ENCODE measurements at regions not wholly inside any gene's neighbourhood (a gene's known extent, or its start where the extent isn't known, plus 50 kb on each side); places are given as distances from the start of the nearest gene placed in this dataset.

- TF ChIP-seq RCOR1 (IDR thresholded peaks at IDR 0.05; ENCODE audit: low read length) = no peak
- no peak for TF ChIP-seq TCF12 (IDR thresholded peaks at IDR 0.05)
- TF ChIP-seq TAF1 (IDR thresholded peaks at IDR 0.05; ENCODE audit: borderline replicate concordance, low read depth, low read length) = no peak
- TF ChIP-seq CTCF (IDR thresholded peaks at IDR 0.05) = no peak
- no peak for TF ChIP-seq GABPA (IDR thresholded peaks at IDR 0.05; ENCODE audit: low read depth)
- TF ChIP-seq YY1 (IDR thresholded peaks at IDR 0.05; ENCODE audit: low read depth) = no peak
- no peak for TF ChIP-seq RAD21 (IDR thresholded peaks at IDR 0.05; ENCODE audit: low read length)
These were observed 87.3 kb downstream of the SIK1 start for GRCh38 chr21:43339668-43340067.

Measured in SK-N-SH (cell line).